H1 (cell line): ENCODE measurements at regions not wholly inside any gene's neighbourhood (a gene's known extent, or its start where the extent isn't known, plus 50 kb on each side); places are given as distances from the start of the nearest gene placed in this dataset.

Experiments
- ASH2L ChIP-seq: fragments of 200-600, 300-600 bp; sonication (generic); IDR thresholded peaks from one replicate; pipeline ENCODE4 v1.7.1; 2017; ENCODE audit warnings: low read length
- ATF2 ChIP-seq: IDR thresholded peaks from 2 replicates; pipeline ENCODE4 v1.6.1; 2012; ENCODE audit warnings: low read length, inconsistent platforms
- BRCA1 ChIP-seq: IDR thresholded peaks from 2 replicates; pipeline ENCODE4 v1.6.1; 2012; ENCODE audit warnings: low read depth, low read length, improper control_type of control experiment
- CHD2 ChIP-seq: IDR thresholded peaks from 2 replicates; pipeline ENCODE4 v1.6.1; 2012; ENCODE audit warnings: low read length, improper control_type of control experiment
- E2F6 ChIP-seq: IDR thresholded peaks from 2 replicates; pipeline ENCODE4 v1.6.1; 2012; ENCODE audit warnings: inconsistent platforms
- GTF2F1 ChIP-seq: IDR thresholded peaks from 2 replicates; pipeline ENCODE4 v1.6.1; 2012; ENCODE audit warnings: low read depth, low read length, improper control_type of control experiment, borderline replicate concordance
- JUND ChIP-seq: IDR thresholded peaks from 2 replicates; pipeline ENCODE4 v1.6.1; 2011; ENCODE audit warnings: mild to moderate bottlenecking, improper control_type of control experiment, low read length
- KDM4A ChIP-seq: IDR thresholded peaks from one replicate; pipeline ENCODE4 v1.7.1; 2012; ENCODE audit warnings: low read depth, mild to moderate bottlenecking, moderate library complexity, low read length, inconsistent platforms; ENCODE audit not compliant: severe bottlenecking
- NANOG ChIP-seq: IDR thresholded peaks from 2 replicates; pipeline ENCODE4 v1.6.1; 2011; ENCODE audit warnings: low read length, low read depth, mild to moderate bottlenecking, inconsistent platforms; ENCODE audit not compliant: insufficient read depth, poor library complexity, severe bottlenecking
- POLR2AphosphoS5 ChIP-seq: IDR thresholded peaks from 2 replicates; pipeline ENCODE4 v1.6.1; 2011; ENCODE audit warnings: low read depth, low read length
- RXRA ChIP-seq: IDR thresholded peaks from 2 replicates; pipeline ENCODE4 v1.6.1; 2011; ENCODE audit warnings: low read depth, mild to moderate bottlenecking, low read length, moderate library complexity; ENCODE audit not compliant: insufficient read depth
- SIN3A ChIP-seq, 2 experiments: IDR thresholded peaks in 1 of 2; conservative IDR thresholded peaks in 1 of 2; 2 replicates each; pipeline ENCODE4 v1.6.1; 2011 to 2012; ENCODE audit warnings: low read length in 2 of 2, improper control_type of control experiment in 1 of 2, low read depth in 1 of 2, mild to moderate bottlenecking in 1 of 2
- SP2 ChIP-seq: IDR thresholded peaks from 2 replicates; pipeline ENCODE4 v1.6.1; 2012; ENCODE audit warnings: mild to moderate bottlenecking, low read length, inconsistent platforms
- SUZ12 ChIP-seq: fragments of 200-600 bp; sonication (generic); IDR thresholded peaks from 2 replicates; pipeline ENCODE4 v1.6.1; 2012; ENCODE audit warnings: mild to moderate bottlenecking, inconsistent platforms, low read length, moderate library complexity, mixed read lengths
- TAF1 ChIP-seq: IDR thresholded peaks from 2 replicates; pipeline ENCODE4 v1.6.1; 2011; ENCODE audit warnings: mild to moderate bottlenecking, low read depth, low read length
- TBP ChIP-seq: IDR thresholded peaks from 2 replicates; pipeline ENCODE4 v1.6.1; 2011; ENCODE audit warnings: low read depth, low read length, improper control_type of control experiment
- TEAD4 ChIP-seq: IDR thresholded peaks from 2 replicates; pipeline ENCODE4 v1.6.1; 2012; ENCODE audit warnings: low read depth, low read length, inconsistent platforms, mixed read lengths
- USF2 ChIP-seq: IDR thresholded peaks from 2 replicates; pipeline ENCODE4 v1.6.1; 2011; ENCODE audit warnings: low read length, improper control_type of control experiment
- YY1 ChIP-seq: IDR thresholded peaks from 2 replicates; pipeline ENCODE4 v1.6.1; 2011; ENCODE audit warnings: low read depth, mild to moderate bottlenecking, low read length

- TF ChIP-seq E2F6: no peak
- no peak for TF ChIP-seq KDM4A
- peak; percentile 38 for TF ChIP-seq NANOG
- no peak for TF ChIP-seq CHD2
- TF ChIP-seq USF2: no peak
- TF ChIP-seq TEAD4: 0 out of 2 replicates have a peak, but pooled peaks have one; percentile 31
- TF ChIP-seq JUND: no peak
- no peak for TF ChIP-seq POLR2AphosphoS5
- no peak for TF ChIP-seq SIN3A (conservative IDR thresholded peaks at IDR 0.05 in 1 of 2, IDR thresholded peaks at IDR 0.05 in 1 of 2; ENCODE audit: low read depth in 1 of 2, low read length in 2 of 2)
- no peak for TF ChIP-seq GTF2F1
- TF ChIP-seq ATF2: no peak
- TF ChIP-seq TBP: no peak
- no peak for TF ChIP-seq TAF1
- TF ChIP-seq ASH2L: no peak
- no peak for TF ChIP-seq BRCA1
- TF ChIP-seq SUZ12: no peak
- no peak for TF ChIP-seq RXRA
- no peak for TF ChIP-seq YY1
- no peak for TF ChIP-seq SP2
- TF ChIP-seq, all 59 proteins: peak for 6
Observed at GRCh38 chr2:184338771-184339170, 259.6 kb upstream of the ZNF804A start (continued).
